HepG2 (cell line): ENCODE measurements at regions not wholly inside any gene's neighbourhood (a gene's known extent, or its start where the extent isn't known, plus 50 kb on each side); places are given as distances from the start of the nearest gene placed in this dataset.

ENCODE experiments used
- ATAC-seq: fragments of 200-7000 bp; cut with Tn5 transposase; 3 replicates; pipeline ENCODE4 v1.9.1; 2020; ENCODE audit warnings: mild to moderate bottlenecking, moderate library complexity
- BruUV-seq: library from RNA; stranded (reverse); fragments of 400-500 nt; replicated peaks from 2 replicates; lab custom pipeline; 2021; lab: Mats Ljungman, UMichigan
- CTCF ChIA-PET: fragments of 300-600 bp; formaldehyde crosslinking; extraction: SDS; loops from one replicate; lab custom pipeline; 2021; ENCODE audit warnings: low total read pairs, inconsistent platforms, low intra/inter-chr PET ratio; lab: Yijun Ruan, JAX
- POLR2A ChIA-PET: fragments of 350-600 bp; sonication (Branson Sonifier 250); formaldehyde crosslinking; loops from one replicate; lab custom pipeline; 2020; ENCODE audit warnings: antibody characterized with exemption, inconsistent platforms; lab: Yijun Ruan, JAX
- DNase-seq: peaks from one replicate; pipeline ENCODE4 v3.0.0-alpha.2; 2015; ENCODE audit warnings: low spot score
- FAIRE-seq: peaks from 3 replicates; lab custom pipeline; 2011; peaks lifted over from hg19 to GRCh38; lab: Jason Lieb, UNC
- H2AFZ ChIP-seq: one replicate; pipeline ENCODE4 v1.6.1; 2011; ENCODE audit warnings: low read length, inconsistent platforms
- H3K27ac ChIP-seq: fragments of 300-600 bp; 3 replicates; pipeline ENCODE4 v1.8.0; 2011; ENCODE audit warnings: mixed run types, mild to moderate bottlenecking, mixed read lengths, low read length, inconsistent platforms; ENCODE audit not compliant: insufficient read depth; ENCODE audit errors: extremely low read length
- H3K27me3 ChIP-seq, 2 experiments: fragments of 200-600 bp in 1 of 2; 2 replicates in 1 of 2; 3 replicates in 1 of 2; pipeline versions ENCODE4 v1.6.0 to v1.8.0; 2011; ENCODE audit warnings: low read length in 2 of 2, mild to moderate bottlenecking in 2 of 2, moderate library complexity in 2 of 2, inconsistent platforms in 1 of 2; ENCODE audit not compliant: insufficient read depth in 2 of 2, control insufficient read depth in 1 of 2
- H3K36me3 ChIP-seq, 2 experiments: fragments of 200-600 bp in 1 of 2; replicated peaks in 1 of 2; 2 replicates in 1 of 2; 3 replicates in 1 of 2; pipeline versions ENCODE4 v1.5.1 to v1.8.0; 2011; ENCODE audit warnings: low read length in 2 of 2, inconsistent platforms in 1 of 2; ENCODE audit not compliant: insufficient read depth in 2 of 2, control insufficient read depth in 1 of 2
- H3K4me1 ChIP-seq: 2 replicates; pipeline ENCODE4 v1.5.1; 2012; ENCODE audit warnings: low read length, inconsistent platforms; ENCODE audit not compliant: insufficient read depth
- H3K4me2 ChIP-seq: 2 replicates; pipeline ENCODE4 v1.6.0; 2011; ENCODE audit warnings: low read depth, low read length, inconsistent platforms
- H3K4me3 ChIP-seq, 3 experiments: fragments of 200-600 bp in 1 of 3; sonication (generic), shearing (Covaris generic) in 1 of 3; replicated peaks in 1 of 3; 2 replicates each; pipeline ENCODE4 v1.5.1; 2011 to 2016; ENCODE audit warnings: low read length in 3 of 3, inconsistent platforms in 2 of 3, low read depth in 2 of 3, mild to moderate bottlenecking in 2 of 3, control low read depth in 1 of 3, mixed read lengths in 1 of 3; ENCODE audit not compliant: insufficient read depth in 1 of 3
- H3K79me2 ChIP-seq: one replicate; pipeline ENCODE4 v1.6.1; 2011; ENCODE audit warnings: low read length, inconsistent platforms; ENCODE audit not compliant: insufficient read depth
- H3K9ac ChIP-seq: 2 replicates; pipeline ENCODE4 v1.6.0; 2011; ENCODE audit warnings: mild to moderate bottlenecking, low read depth, low read length, inconsistent platforms; ENCODE audit not compliant: insufficient read depth
- H3K9me3 ChIP-seq: 2 replicates; pipeline ENCODE4 v1.5.1; 2012; ENCODE audit warnings: mild to moderate bottlenecking, low read length
- H4K20me1 ChIP-seq: 2 replicates; pipeline ENCODE4 v1.6.0; 2011; ENCODE audit warnings: inconsistent platforms, mild to moderate bottlenecking, low read length, moderate library complexity; ENCODE audit not compliant: insufficient read depth
- ARNT ChIP-seq: fragments of 450-650 bp; IDR thresholded peaks from 2 replicates; pipeline ENCODE4 v1.6.1; 2017
- ATM ChIP-seq: fragments of 450-650 bp; IDR thresholded peaks from 2 replicates; pipeline ENCODE4 v1.7.1; 2017; ENCODE audit warnings: mild to moderate bottlenecking, borderline replicate concordance
- DNMT1 ChIP-seq: sonication (generic); formaldehyde crosslinking; IDR thresholded peaks from 2 replicates; pipeline ENCODE4 v1.5.1; 2020; ENCODE audit warnings: mild to moderate bottlenecking, missing genetic modification reagents
- FIP1L1 ChIP-seq: fragments of 200-400 bp; formaldehyde crosslinking; IDR thresholded peaks from 2 replicates; pipeline ENCODE4 v1.6.1; 2018; ENCODE audit warnings: low read depth, mild to moderate bottlenecking, low read length, moderate library complexity, borderline replicate concordance; ENCODE audit not compliant: insufficient read depth
- MTERF4 ChIP-seq: sonication (generic); formaldehyde crosslinking; IDR thresholded peaks from 2 replicates; pipeline ENCODE4 v1.8.0; 2023; ENCODE audit warnings: mild to moderate bottlenecking, missing genetic modification reagents
- MTF2 ChIP-seq: sonication (generic); formaldehyde crosslinking; IDR thresholded peaks from 2 replicates; pipeline ENCODE4 v1.5.0; 2020; ENCODE audit warnings: missing genetic modification reagents, borderline replicate concordance
- MYNN ChIP-seq: sonication (generic); formaldehyde crosslinking; IDR thresholded peaks from 2 replicates; pipeline ENCODE4 v1.4.0; 2020; ENCODE audit warnings: mild to moderate bottlenecking, low read depth, missing genetic modification reagents
- TAF15 ChIP-seq: fragments of 200-400 bp; formaldehyde crosslinking; IDR thresholded peaks from one replicate; pipeline ENCODE4 v1.6.1; 2018; ENCODE audit warnings: mild to moderate bottlenecking, low read depth, low read length; ENCODE audit not compliant: poor library complexity, severe bottlenecking
- TEAD2 ChIP-seq: sonication (generic); formaldehyde crosslinking; IDR thresholded peaks from 2 replicates; pipeline ENCODE4 v1.9.0; 2021; ENCODE audit warnings: missing genetic modification reagents
- THAP11 ChIP-seq: IDR thresholded peaks from 2 replicates; pipeline ENCODE4 v1.6.1; 2016; ENCODE audit warnings: missing biosample characterization, missing genetic modification reagents
- ZBTB42 ChIP-seq: sonication (generic); formaldehyde crosslinking; IDR thresholded peaks from 2 replicates; pipeline ENCODE4 v1.5.0; 2020; ENCODE audit warnings: mild to moderate bottlenecking, missing genetic modification reagents
- ZBTB7B ChIP-seq: sonication (generic); formaldehyde crosslinking; IDR thresholded peaks from 2 replicates; pipeline ENCODE4 v1.4.0; 2020; ENCODE audit warnings: missing genetic modification reagents
- ZNF3 ChIP-seq: IDR thresholded peaks from 2 replicates; pipeline ENCODE4 v1.7.0; 2017; ENCODE audit warnings: inconsistent platforms
- ZNF510 ChIP-seq: sonication (generic); formaldehyde crosslinking; IDR thresholded peaks from 2 replicates; pipeline ENCODE4 v1.4.0; 2020; ENCODE audit warnings: low read depth, mild to moderate bottlenecking, missing genetic modification reagents
- ZNF674 ChIP-seq: sonication (generic); formaldehyde crosslinking; IDR thresholded peaks from 2 replicates; pipeline ENCODE4 v1.5.0; 2020; ENCODE audit warnings: low read depth, mild to moderate bottlenecking, missing genetic modification reagents
- ZNF713 ChIP-seq: sonication (generic); formaldehyde crosslinking; IDR thresholded peaks from 2 replicates; pipeline ENCODE4 v1.4.0; 2020; ENCODE audit warnings: mild to moderate bottlenecking, missing genetic modification reagents
- ZNF724P ChIP-seq: sonication (generic); formaldehyde crosslinking; IDR thresholded peaks from 2 replicates; pipeline ENCODE4 v1.8.0; 2022; ENCODE audit warnings: missing genetic modification reagents, borderline replicate concordance
- in situ Hi-C: cut with HindIII; loops from 2 replicates; pipeline ENCODE4 v1.10.0; 2017; ENCODE audit warnings: low pct_unique_long_range_greater_than_20kb; ENCODE audit not compliant: extremely low pct_ligation_motif_present
- intact Hi-C: fragments of 100-400 bp; cut with micrococcal nuclease; formaldehyde crosslinking; loops from one replicate; pipeline ENCODE4 v1.10.0; 2022; ENCODE audit not compliant: unreplicated experiment
- TF ChIP-seq, protein P1 (sequence below): sonication (generic); formaldehyde crosslinking; IDR thresholded peaks from 2 replicates; pipeline ENCODE4 v1.5.1; 2020; ENCODE audit warnings: mild to moderate bottlenecking, missing genetic modification reagents, borderline replicate concordance

DNA sequence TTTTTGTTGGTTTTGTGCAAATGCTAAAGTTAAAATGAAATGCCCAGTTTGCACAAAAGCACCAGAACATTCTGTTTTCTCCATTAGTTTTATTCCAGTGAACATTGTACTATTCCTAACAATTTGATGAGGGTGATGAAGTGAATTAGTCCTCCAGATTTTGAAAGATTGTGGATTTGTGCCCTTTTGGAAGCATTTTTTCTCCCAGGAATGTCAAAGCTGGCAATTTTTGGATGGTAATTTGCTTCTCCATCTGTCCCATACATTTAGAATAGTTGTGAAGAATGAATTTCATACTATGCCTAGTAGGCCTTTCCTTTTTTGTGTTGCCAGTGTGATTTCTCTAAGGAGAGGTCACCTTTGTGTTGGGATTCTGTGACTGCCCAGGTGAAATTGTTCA is 797.2 kb downstream of the BCKDHB start:
- Histone ChIP-seq H4K20me1 (no peaks in the 10 kb centered on the region), H3K36me3 (no peaks in the 10 kb centered on the region), H3K4me3 (no peak overlapping the region), H3K27ac (no peak overlapping the region), H3K9ac (no peak overlapping the region), H2AFZ (no peak overlapping the region), H3K9me3 (peaks cover 67% of the 10 kb centered on the region), H3K4me1 (no peaks in the 10 kb centered on the region), H3K79me2 (no peaks in the 10 kb centered on the region), H3K27me3 (no peaks in the 10 kb centered on the region), H3K4me2 (no peak overlapping the region)
- ATAC-seq (no peak), FAIRE-seq (no peak), DNase-seq (no peak)
- TF ChIP-seq ZNF3 (CRISPR knock-in tag) (no peak), ZNF713 (CRISPR knock-in tag) (no peak), THAP11 (CRISPR knock-in tag) (no peak), TEAD2 (CRISPR knock-in tag) (no peak), MYNN (CRISPR knock-in tag) (no peak), ARNT (no peak), ATM (no peak), ZNF510 (CRISPR knock-in tag) (no peak), FIP1L1 (no peak), ZNF724P (CRISPR knock-in tag) (no peak), MTERF4 (CRISPR knock-in tag) (no peak), ZBTB7B (no peak), MTF2 (CRISPR knock-in tag) (no peak), ZNF674 (no peak), ZBTB42 (CRISPR knock-in tag) (no peak), TAF15 (no peak), DNMT1 (no peak)
- TF ChIP-seq, protein P1, sequence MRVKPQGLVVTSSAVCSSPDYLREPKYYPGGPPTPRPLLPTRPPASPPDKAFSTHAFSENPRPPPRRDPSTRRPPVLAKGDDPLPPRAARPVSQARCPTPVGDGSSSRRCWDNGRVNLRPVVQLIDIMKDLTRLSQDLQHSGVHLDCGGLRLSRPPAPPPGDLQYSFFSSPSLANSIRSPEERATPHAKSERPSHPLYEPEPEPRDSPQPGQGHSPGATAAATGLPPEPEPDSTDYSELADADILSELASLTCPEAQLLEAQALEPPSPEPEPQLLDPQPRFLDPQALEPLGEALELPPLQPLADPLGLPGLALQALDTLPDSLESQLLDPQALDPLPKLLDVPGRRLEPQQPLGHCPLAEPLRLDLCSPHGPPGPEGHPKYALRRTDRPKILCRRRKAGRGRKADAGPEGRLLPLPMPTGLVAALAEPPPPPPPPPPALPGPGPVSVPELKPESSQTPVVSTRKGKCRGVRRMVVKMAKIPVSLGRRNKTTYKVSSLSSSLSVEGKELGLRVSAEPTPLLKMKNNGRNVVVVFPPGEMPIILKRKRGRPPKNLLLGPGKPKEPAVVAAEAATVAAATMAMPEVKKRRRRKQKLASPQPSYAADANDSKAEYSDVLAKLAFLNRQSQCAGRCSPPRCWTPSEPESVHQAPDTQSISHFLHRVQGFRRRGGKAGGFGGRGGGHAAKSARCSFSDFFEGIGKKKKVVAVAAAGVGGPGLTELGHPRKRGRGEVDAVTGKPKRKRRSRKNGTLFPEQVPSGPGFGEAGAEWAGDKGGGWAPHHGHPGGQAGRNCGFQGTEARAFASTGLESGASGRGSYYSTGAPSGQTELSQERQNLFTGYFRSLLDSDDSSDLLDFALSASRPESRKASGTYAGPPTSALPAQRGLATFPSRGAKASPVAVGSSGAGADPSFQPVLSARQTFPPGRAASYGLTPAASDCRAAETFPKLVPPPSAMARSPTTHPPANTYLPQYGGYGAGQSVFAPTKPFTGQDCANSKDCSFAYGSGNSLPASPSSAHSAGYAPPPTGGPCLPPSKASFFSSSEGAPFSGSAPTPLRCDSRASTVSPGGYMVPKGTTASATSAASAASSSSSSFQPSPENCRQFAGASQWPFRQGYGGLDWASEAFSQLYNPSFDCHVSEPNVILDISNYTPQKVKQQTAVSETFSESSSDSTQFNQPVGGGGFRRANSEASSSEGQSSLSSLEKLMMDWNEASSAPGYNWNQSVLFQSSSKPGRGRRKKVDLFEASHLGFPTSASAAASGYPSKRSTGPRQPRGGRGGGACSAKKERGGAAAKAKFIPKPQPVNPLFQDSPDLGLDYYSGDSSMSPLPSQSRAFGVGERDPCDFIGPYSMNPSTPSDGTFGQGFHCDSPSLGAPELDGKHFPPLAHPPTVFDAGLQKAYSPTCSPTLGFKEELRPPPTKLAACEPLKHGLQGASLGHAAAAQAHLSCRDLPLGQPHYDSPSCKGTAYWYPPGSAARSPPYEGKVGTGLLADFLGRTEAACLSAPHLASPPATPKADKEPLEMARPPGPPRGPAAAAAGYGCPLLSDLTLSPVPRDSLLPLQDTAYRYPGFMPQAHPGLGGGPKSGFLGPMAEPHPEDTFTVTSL (CRISPR knock-in tag), result no peak
- ChIA-PET CTCF (no interaction called here), POLR2A (no interaction called here)
- in situ Hi-C loops (no loop called here), intact Hi-C loops (no loop called here)
- no TSS peak for BruUV-seq
